Mesendoderm (in vitro differentiated cells): ENCODE measurements at regions not wholly inside any gene's neighbourhood (a gene's known extent, or its start where the extent isn't known, plus 50 kb on each side); places are given as distances from the start of the nearest gene placed in this dataset.

Experiments used
- DNase-seq: peaks from one replicate; pipeline ENCODE4 v3.0.0; 2013
- H2AK5ac ChIP-seq: 2 replicates; pipeline ENCODE4 v1.6.1; 2013; ENCODE audit warnings: low read length, inconsistent platforms
- H2BK120ac ChIP-seq: 2 replicates; pipeline ENCODE4 v1.6.1; 2013; ENCODE audit warnings: low read depth, mild to moderate bottlenecking, low read length, moderate library complexity, mixed read lengths
- H2BK15ac ChIP-seq: replicated peaks from 2 replicates; pipeline ENCODE4 v1.6.1; 2013; ENCODE audit warnings: low read depth, mild to moderate bottlenecking, moderate library complexity
- H2BK5ac ChIP-seq: 2 replicates; pipeline ENCODE4 v1.6.1; 2013; ENCODE audit warnings: low read length, inconsistent platforms
- H3K18ac ChIP-seq: 2 replicates; pipeline ENCODE4 v1.6.1; 2013; ENCODE audit warnings: mild to moderate bottlenecking, low read length, mixed read lengths
- H3K23ac ChIP-seq: one replicate; pipeline ENCODE4 v1.6.1; 2013; ENCODE audit warnings: low read length
- H3K27ac ChIP-seq: 2 replicates; pipeline ENCODE4 v1.5.1; 2013; ENCODE audit warnings: low read depth, mild to moderate bottlenecking, inconsistent platforms, low read length, moderate library complexity
- H3K27me3 ChIP-seq: 2 replicates; pipeline ENCODE4 v1.6.1; 2013; ENCODE audit warnings: low read length, control low read depth, mild to moderate bottlenecking, inconsistent platforms; ENCODE audit not compliant: insufficient read depth, poor library complexity
- H3K36me3 ChIP-seq: 2 replicates; pipeline ENCODE4 v1.6.1; 2013; ENCODE audit warnings: low read length, inconsistent platforms; ENCODE audit not compliant: control insufficient read depth, insufficient read depth
- H3K4ac ChIP-seq: one replicate; pipeline ENCODE4 v1.6.1; 2013; ENCODE audit warnings: low read depth, mild to moderate bottlenecking, low read length, moderate library complexity
- H3K4me1 ChIP-seq: 2 replicates; pipeline ENCODE4 v1.6.1; 2013; ENCODE audit warnings: low read depth, low read length, inconsistent platforms; ENCODE audit not compliant: control insufficient read depth
- H3K4me2 ChIP-seq: 2 replicates; pipeline ENCODE4 v1.6.1; 2013; ENCODE audit warnings: low read length
- H3K4me3 ChIP-seq: 2 replicates; pipeline ENCODE4 v1.5.1; 2013; ENCODE audit warnings: mild to moderate bottlenecking, low read length
- H3K56ac ChIP-seq: one replicate; pipeline ENCODE4 v1.6.1; 2013; ENCODE audit warnings: low read length
- H3K79me1 ChIP-seq: 2 replicates; pipeline ENCODE4 v1.6.1; 2013; ENCODE audit warnings: low read length, inconsistent platforms
- H3K79me2 ChIP-seq: 2 replicates; pipeline ENCODE4 v1.6.1; 2013; ENCODE audit warnings: mild to moderate bottlenecking, low read length; ENCODE audit not compliant: control insufficient read depth, insufficient read depth
- H3K9ac ChIP-seq: 2 replicates; pipeline ENCODE4 v1.6.1; 2013; ENCODE audit warnings: low read length, inconsistent platforms
- H4K5ac ChIP-seq: one replicate; pipeline ENCODE4 v1.6.1; 2013; ENCODE audit warnings: low read length
- H4K8ac ChIP-seq: one replicate; pipeline ENCODE4 v1.6.1; 2013; ENCODE audit warnings: low read depth, mild to moderate bottlenecking, control low read depth, low read length, moderate library complexity
- WGBS: extraction: QIAGEN DNeasy Blood & Tissue Kit; methylation state at CpG from one replicate; pipeline ENCODE4 v1.1.7; 2013; ENCODE audit warnings: low lambda C conversion rate, missing lambda C conversion rate; ENCODE audit not compliant: insufficient coverage; ENCODE audit errors: extremely low coverage; 5-methylcytosine and 5-hydroxymethylcytosine counted together

- Histone ChIP-seq H2BK120ac (no peak overlapping the region), H3K4me1 (no peaks in the 10 kb centered on the region)
Measured at GRCh38 chr7:157061979-157062378, 51.5 kb upstream of the MNX1 start.

GRCh38 chr7:157065046-157065445 lies 54.6 kb upstream of the MNX1 start:
- no peak overlapping the region for H3K18ac ChIP-seq

More at GRCh38 chr7:157061979-157062378, 51.5 kb upstream of the MNX1 start:
- Histone ChIP-seq H2BK5ac (no peak overlapping the region), H3K27me3 (no peaks in the 10 kb centered on the region), H3K27ac (no peak overlapping the region), H2BK15ac (no peak overlapping the region), H2AK5ac (no peak overlapping the region), H3K9ac (no peak overlapping the region), H4K5ac (no peak overlapping the region), H3K18ac (no peak overlapping the region), H3K4me3 (no peak overlapping the region), H3K23ac (no peak overlapping the region), H3K36me3 (no peaks in the 10 kb centered on the region), H3K79me1 (no peaks in the 10 kb centered on the region), H4K8ac (no peak overlapping the region), H3K79me2 (no peaks in the 10 kb centered on the region), H3K4me2 (no peak overlapping the region), H3K56ac (no peak overlapping the region), H3K4ac (no peak overlapping the region)
- DNase-seq = no peak
- WGBS = no CpG with 5 or more reads among the region's 3 CpGs

GRCh38 chr7:157072361-157072760 lies 61.9 kb upstream of the MNX1 start:
- no peak overlapping the region for H4K5ac ChIP-seq
- no peak overlapping the region for H2BK15ac ChIP-seq
- no peak overlapping the region for H3K4ac ChIP-seq
- H3K9ac ChIP-seq = no peak overlapping the region
- WGBS = no CpG with 5 or more reads among the region's 5 CpGs
- no peak overlapping the region for H2BK120ac ChIP-seq
- H3K79me2 ChIP-seq = no peaks in the 10 kb centered on the region
- no peak overlapping the region for H4K8ac ChIP-seq
- H3K56ac ChIP-seq = no peak overlapping the region
- H2BK5ac ChIP-seq = no peak overlapping the region
- no peak overlapping the region for H3K23ac ChIP-seq
- H3K4me1 ChIP-seq = no peaks in the 10 kb centered on the region
- no peaks in the 10 kb centered on the region for H3K79me1 ChIP-seq
- no peak overlapping the region for H3K4me3 ChIP-seq
- no peak overlapping the region for H3K4me2 ChIP-seq
- H3K36me3 ChIP-seq = no peaks in the 10 kb centered on the region
- no peak overlapping the region for H2AK5ac ChIP-seq
- no peak for DNase-seq
- no peak overlapping the region for H3K18ac ChIP-seq
- H3K27ac ChIP-seq = no peak overlapping the region
- no peaks in the 10 kb centered on the region for H3K27me3 ChIP-seq

More at GRCh38 chr7:157065046-157065445, 54.6 kb upstream of the MNX1 start:
- Histone ChIP-seq H3K4me3 (no peak overlapping the region), H2AK5ac (no peak overlapping the region), H3K79me2 (no peaks in the 10 kb centered on the region), H3K36me3 (no peaks in the 10 kb centered on the region), H4K8ac (no peak overlapping the region), H3K4ac (no peak overlapping the region), H2BK15ac (no peak overlapping the region), H3K4me2 (no peak overlapping the region), H3K4me1 (no peaks in the 10 kb centered on the region), H3K9ac (no peak overlapping the region), H4K5ac (no peak overlapping the region), H3K56ac (no peak overlapping the region), H3K79me1 (no peaks in the 10 kb centered on the region), H2BK120ac (no peak overlapping the region), H3K27ac (no peak overlapping the region), H3K23ac (no peak overlapping the region), H2BK5ac (no peak overlapping the region), H3K27me3 (no peaks in the 10 kb centered on the region)
- WGBS = no CpG with 5 or more reads among the region's 7 CpGs
- DNase-seq = no peak

- no CpG with 5 or more reads among the region's 3 CpGs for WGBS
- Histone ChIP-seq H3K9ac (no peak overlapping the region), H4K8ac (no peak overlapping the region), H2BK5ac (no peak overlapping the region), H3K18ac (no peak overlapping the region), H3K4me1 (no peaks in the 10 kb centered on the region), H3K23ac (no peak overlapping the region), H4K5ac (no peak overlapping the region), H2BK15ac (no peak overlapping the region), H3K4me2 (no peak overlapping the region), H3K79me1 (no peaks in the 10 kb centered on the region), H3K27me3 (no peaks in the 10 kb centered on the region), H3K79me2 (no peaks in the 10 kb centered on the region), H2AK5ac (no peak overlapping the region), H3K27ac (no peak overlapping the region), H3K36me3 (no peaks in the 10 kb centered on the region), H3K4ac (no peak overlapping the region), H3K4me3 (no peak overlapping the region), H2BK120ac (no peak overlapping the region), H3K56ac (no peak overlapping the region)
- no peak for DNase-seq
Measured at GRCh38 chr7:157073335-157073734, 62.9 kb upstream of the MNX1 start.

- Histone ChIP-seq H3K4ac (no peak overlapping the region), H3K18ac (no peak overlapping the region), H3K56ac (no peak overlapping the region), H3K23ac (no peak overlapping the region), H4K5ac (no peak overlapping the region), H2BK15ac (no peak overlapping the region), H3K27me3 (peaks cover 4% of the 10 kb centered on the region), H3K27ac (no peak overlapping the region), H2AK5ac (no peak overlapping the region), H2BK120ac (no peak overlapping the region), H3K79me2 (no peaks in the 10 kb centered on the region), H3K9ac (no peak overlapping the region), H2BK5ac (no peak overlapping the region), H3K36me3 (no peaks in the 10 kb centered on the region), H3K4me3 (no peak overlapping the region), H3K4me1 (no peaks in the 10 kb centered on the region), H3K4me2 (no peak overlapping the region), H4K8ac (no peak overlapping the region), H3K79me1 (no peaks in the 10 kb centered on the region)
- no CpG with 5 or more reads among the region's 7 CpGs for WGBS
- no peak for DNase-seq
Measured at GRCh38 chr7:157073949-157074624, 63.6 kb upstream of the MNX1 start.

GRCh38 chr7:157076466-157076865 lies 62.3 kb upstream of the UBE3C start:
- no peak for DNase-seq
- Histone ChIP-seq H2BK120ac (no peak overlapping the region), H3K79me1 (no peaks in the 10 kb centered on the region), H3K27me3 (peaks cover 4% of the 10 kb centered on the region), H3K18ac (no peak overlapping the region), H3K4me2 (no peak overlapping the region), H3K9ac (no peak overlapping the region), H3K4me1 (no peaks in the 10 kb centered on the region), H4K5ac (no peak overlapping the region), H2BK15ac (no peak overlapping the region), H3K4ac (no peak overlapping the region), H3K79me2 (no peaks in the 10 kb centered on the region), H3K36me3 (no peaks in the 10 kb centered on the region), H3K4me3 (no peak overlapping the region), H2AK5ac (no peak overlapping the region), H3K23ac (no peak overlapping the region), H3K56ac (no peak overlapping the region), H2BK5ac (no peak overlapping the region), H3K27ac (no peak overlapping the region), H4K8ac (no peak overlapping the region)
- no CpG with 5 or more reads among the region's 6 CpGs for WGBS
